Left lung (tissue), 4 donors: ENCODE measurements at regions not wholly inside any gene's neighbourhood (a gene's known extent, or its start where the extent isn't known, plus 50 kb on each side); places are given as distances from the start of the nearest gene placed in this dataset.
A peak's percentile ranks its signal among the peaks of the same experiment; 100 is the strongest.

Experiments
- ATAC-seq: fragments of 200-7000 bp; cut with Tn5 transposase; one replicate; pipeline ENCODE4 v1.9.1; 2020; ENCODE audit warnings: moderate library complexity
- DNase-seq, 4 donors: peaks; one replicate each; pipeline ENCODE4 v3.0.0-alpha.2; 2013 to 2020
- H3K27ac ChIP-seq, 2 donors: fragments of 200-600 bp; sonication (generic) in 1 of 2; one replicate each; pipeline versions ENCODE4 v1.5.0 to v1.8.0; 2020 to 2021
- H3K27me3 ChIP-seq, 2 donors: fragments of 200-600 bp; sonication (generic) in 1 of 2; one replicate each; pipeline versions ENCODE4 v1.5.0 to v1.8.0; 2020 to 2021
- H3K36me3 ChIP-seq, 2 donors: fragments of 200-600 bp; sonication (generic) in 1 of 2; one replicate each; pipeline versions ENCODE4 v1.5.0 to v1.8.0; 2020 to 2021
- H3K4me1 ChIP-seq, 2 donors: fragments of 200-600 bp; one replicate each; pipeline ENCODE4 v1.8.0; 2021
- H3K4me3 ChIP-seq, 2 donors: fragments of 200-600 bp; sonication (generic) in 1 of 2; one replicate each; pipeline versions ENCODE4 v1.5.0 to v1.8.0; 2020 to 2021; ENCODE audit warnings: mild to moderate bottlenecking in 1 of 2
- H3K9me3 ChIP-seq, 2 donors: fragments of 200-600 bp; sonication (generic) in 1 of 2; one replicate each; pipeline versions ENCODE4 v1.5.0 to v1.8.0; 2020 to 2021
- CTCF ChIP-seq, 2 donors: fragments of 200-600 bp; sonication (generic) in 1 of 2; IDR thresholded peaks; one replicate each; pipeline versions ENCODE4 v1.5.0 to v1.8.0; 2021; ENCODE audit warnings: antibody characterized with exemption in 2 of 2
- intact Hi-C, 2 donors: fragments of 100-400 bp; cut with DNase I; formaldehyde crosslinking; loops; one replicate each; pipeline versions ENCODE4 v1.11.2 to v1.14.2; 2022
- donor health status: DM: no; HTN: yes; CAD: no.
- donor health status: DM: no; HTN: no; CAD: no.

GRCh38 chr19:33926306-33926705 lies 129.6 kb downstream of the KCTD15 start:
- Histone ChIP-seq H3K4me3 (no peak overlapping the region), H3K9me3 (no peaks in the 10 kb centered on the region), H3K27ac (no peak overlapping the region), H3K27me3 (no peaks in the 10 kb centered on the region), H3K4me1 (no peaks in the 10 kb centered on the region), H3K36me3 (no peaks in the 10 kb centered on the region)
- intact Hi-C loops: no loop called here
- ATAC-seq (no peak), DNase-seq (no peak)
- TF ChIP-seq CTCF (IDR thresholded peaks at IDR 0.05): no peak

- DNase-seq: no peak
- H3K27me3 ChIP-seq: no peaks in the 10 kb centered on the region
- H3K4me1 ChIP-seq: no peaks in the 10 kb centered on the region
- intact Hi-C loops: no loop called here
- no peaks in the 10 kb centered on the region for H3K9me3 ChIP-seq
- ATAC-seq: no peak
- H3K27ac ChIP-seq: no peak overlapping the region
- H3K36me3 ChIP-seq: no peaks in the 10 kb centered on the region
- H3K4me3 ChIP-seq: no peak overlapping the region
- no peak for TF ChIP-seq CTCF (IDR thresholded peaks at IDR 0.05)
Measured at GRCh38 chr19:33927789-33928457, 131.3 kb downstream of the KCTD15 start.

- H3K4me3 ChIP-seq: no peak overlapping the region
- no peaks in the 10 kb centered on the region for H3K4me1 ChIP-seq
- H3K27me3 ChIP-seq: no peaks in the 10 kb centered on the region
- no peak for TF ChIP-seq CTCF (IDR thresholded peaks at IDR 0.05)
- ATAC-seq: no peak
- H3K27ac ChIP-seq: no peak overlapping the region
- no peaks in the 10 kb centered on the region for H3K36me3 ChIP-seq
- DNase-seq: no peak
- H3K9me3 ChIP-seq: peaks cover 0 to 1% of the 10 kb centered on the region in 2 donors
- intact Hi-C loops: no loop called here
Measured at GRCh38 chr19:33928458-33928950, 131.8 kb downstream of the KCTD15 start.

- Histone ChIP-seq H3K36me3 (no peaks in the 10 kb centered on the region), H3K4me1 (peaks cover 0 to 2% of the 10 kb centered on the region in 2 donors), H3K27ac (no peak overlapping the region), H3K27me3 (no peaks in the 10 kb centered on the region), H3K4me3 (no peak overlapping the region), H3K9me3 (peaks cover 0 to 13% of the 10 kb centered on the region in 2 donors)
- ATAC-seq (no peak), DNase-seq (no peak)
- intact Hi-C loops: no loop called here
- TF ChIP-seq CTCF (IDR thresholded peaks at IDR 0.05): no peak
Measured at GRCh38 chr19:33933931-33934330, 137.3 kb downstream of the KCTD15 start.

DNA sequence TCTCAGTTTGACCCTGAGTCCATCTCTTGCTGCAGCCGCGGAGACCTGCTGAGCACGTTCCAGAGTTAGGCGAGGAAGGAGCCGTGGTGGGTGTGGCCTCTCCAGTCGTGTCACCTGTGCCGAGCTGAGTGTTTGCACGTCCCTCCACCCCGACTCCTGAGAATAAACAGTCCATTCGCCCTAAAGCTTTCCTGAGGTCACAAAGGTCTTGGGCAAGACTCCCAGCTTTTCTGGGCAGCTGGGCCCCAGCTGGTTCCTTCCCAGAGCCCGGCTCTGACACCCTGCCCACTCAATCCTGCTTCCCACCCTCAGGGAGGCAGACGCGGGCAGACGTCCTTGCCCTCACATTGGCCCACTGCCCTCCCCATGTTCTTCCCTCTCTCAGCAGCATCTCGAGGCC lies 142.2 kb downstream of the KCTD15 start:
- Histone ChIP-seq H3K27me3 (no peaks in the 10 kb centered on the region), H3K27ac (no peak overlapping the region), H3K4me1 (peaks cover 0 to 4% of the 10 kb centered on the region in 2 donors), H3K4me3 (no peak overlapping the region), H3K36me3 (no peaks in the 10 kb centered on the region), H3K9me3 (peaks cover 0 to 8% of the 10 kb centered on the region in 2 donors)
- peak; percentile 85 for ATAC-seq
- TF ChIP-seq CTCF (IDR thresholded peaks at IDR 0.05): no peak
- peak in 2 of 4 donors; percentile 44 to 83 for DNase-seq
- intact Hi-C loops: no loop called here
